ENCODE measurements at regions not wholly inside any gene's neighbourhood (a gene's known extent, or its start where the extent isn't known, plus 50 kb on each side); places are given as distances from the start of the nearest gene placed in this dataset.

DNA sequence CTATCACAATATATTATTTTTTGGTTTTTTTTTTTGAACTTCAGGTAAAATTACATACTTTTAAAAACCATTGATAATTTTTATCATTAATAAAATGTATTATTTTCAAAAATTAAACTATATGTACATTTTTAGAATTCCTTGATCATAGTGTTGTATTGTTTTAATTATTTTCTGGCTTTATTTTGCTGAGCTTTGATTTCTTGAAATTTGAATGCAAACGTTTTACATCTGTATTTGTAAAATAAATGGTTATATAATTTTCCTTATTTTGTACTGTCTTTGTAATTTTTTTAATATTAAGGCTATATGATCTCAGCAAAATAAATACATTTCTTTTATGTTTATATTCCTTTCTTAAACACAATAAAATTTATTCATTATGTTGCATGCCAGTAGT lies 125.6 kb downstream of the KIF2B start:
- no peaks in the 10 kb centered on the region for H3K79me2 ChIP-seq (ENCODE audit: control insufficient read depth, insufficient read depth, low read length)
- no peak for DNase-seq (ENCODE audit: low read depth in 2 of 2)
- TF ChIP-seq, protein P1, sequence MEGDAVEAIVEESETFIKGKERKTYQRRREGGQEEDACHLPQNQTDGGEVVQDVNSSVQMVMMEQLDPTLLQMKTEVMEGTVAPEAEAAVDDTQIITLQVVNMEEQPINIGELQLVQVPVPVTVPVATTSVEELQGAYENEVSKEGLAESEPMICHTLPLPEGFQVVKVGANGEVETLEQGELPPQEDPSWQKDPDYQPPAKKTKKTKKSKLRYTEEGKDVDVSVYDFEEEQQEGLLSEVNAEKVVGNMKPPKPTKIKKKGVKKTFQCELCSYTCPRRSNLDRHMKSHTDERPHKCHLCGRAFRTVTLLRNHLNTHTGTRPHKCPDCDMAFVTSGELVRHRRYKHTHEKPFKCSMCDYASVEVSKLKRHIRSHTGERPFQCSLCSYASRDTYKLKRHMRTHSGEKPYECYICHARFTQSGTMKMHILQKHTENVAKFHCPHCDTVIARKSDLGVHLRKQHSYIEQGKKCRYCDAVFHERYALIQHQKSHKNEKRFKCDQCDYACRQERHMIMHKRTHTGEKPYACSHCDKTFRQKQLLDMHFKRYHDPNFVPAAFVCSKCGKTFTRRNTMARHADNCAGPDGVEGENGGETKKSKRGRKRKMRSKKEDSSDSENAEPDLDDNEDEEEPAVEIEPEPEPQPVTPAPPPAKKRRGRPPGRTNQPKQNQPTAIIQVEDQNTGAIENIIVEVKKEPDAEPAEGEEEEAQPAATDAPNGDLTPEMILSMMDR (conservative IDR thresholded peaks at IDR 0.05 in 1 of 2, IDR thresholded peaks at IDR 0.05 in 1 of 2; ENCODE audit: low read depth in 1 of 2, low read length in 2 of 2): no peak
- TF ChIP-seq EZH2 (IDR thresholded peaks at IDR 0.05; ENCODE audit: low read length, missing control alignments): no peak

DNA sequence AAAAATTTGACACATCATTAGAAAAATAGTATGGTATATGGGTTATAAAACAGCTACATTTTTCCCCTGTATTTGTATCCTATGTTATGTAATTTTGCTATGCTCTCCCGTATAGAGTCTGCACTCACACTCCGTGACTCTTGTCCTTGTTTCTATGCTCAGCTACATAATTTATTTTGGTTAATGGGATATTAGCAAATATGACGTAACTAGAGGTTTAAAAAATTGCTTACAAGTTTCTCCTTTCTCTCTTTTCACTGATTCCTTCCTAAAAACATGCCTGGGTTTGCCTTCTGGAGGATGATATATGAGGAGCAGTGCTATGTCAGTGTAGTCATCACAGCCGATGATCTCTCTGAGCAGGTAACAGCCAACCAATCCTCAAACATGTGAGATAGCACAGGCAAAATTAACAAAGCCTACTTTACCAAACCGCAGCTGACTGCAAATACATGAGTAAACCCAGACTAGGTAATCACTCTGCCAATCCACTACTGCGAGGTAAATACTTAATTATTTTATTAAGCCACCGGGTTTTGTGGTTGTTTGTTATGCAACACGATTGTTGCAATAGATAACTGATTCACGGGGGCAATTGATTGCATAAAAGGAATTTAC lies 126.9 kb downstream of the KIF2B start:
- no peak for TF ChIP-seq EZH2 (IDR thresholded peaks at IDR 0.05; ENCODE audit: low read length, missing control alignments)
- TF ChIP-seq, protein P1 (conservative IDR thresholded peaks at IDR 0.05 in 1 of 2, IDR thresholded peaks at IDR 0.05 in 1 of 2; ENCODE audit: low read depth in 1 of 2, low read length in 2 of 2): no peak
- Histone ChIP-seq H3K4me3 (replicated peaks in 1 of 4; ENCODE audit: control extremely low read depth in 1 of 4, insufficient read depth in 1 of 4, low read depth in 3 of 4, low read length in 4 of 4) (no peak overlapping the region), H3K4me2 (ENCODE audit: extremely low read depth, insufficient read depth, low read length) (no peak overlapping the region), H3K27me3 (ENCODE audit: control insufficient read depth, insufficient read depth, low read length) (no peaks in the 10 kb centered on the region), H4K20me1 (ENCODE audit: control insufficient read depth, extremely low read depth, insufficient read depth, low read length) (no peaks in the 10 kb centered on the region), H3K79me2 (ENCODE audit: control insufficient read depth, insufficient read depth, low read length) (no peaks in the 10 kb centered on the region), H3K4me1 (ENCODE audit: control insufficient read depth, extremely low read depth, insufficient read depth, low read length) (no peaks in the 10 kb centered on the region), H2AFZ (ENCODE audit: low read length) (no peak overlapping the region), H3K9ac (ENCODE audit: insufficient read depth, low read length) (no peak overlapping the region), H3K9me3 (ENCODE audit: control insufficient read depth, insufficient read depth, low read depth, low read length) (no peaks in the 10 kb centered on the region), H3K27ac (ENCODE audit: insufficient read depth, low read length) (no peak overlapping the region), H3K36me3 (ENCODE audit: control insufficient read depth, insufficient read depth, low read length) (no peaks in the 10 kb centered on the region)
- DNase-seq (ENCODE audit: low read depth in 2 of 2): no peak

More for the DNA sequence above, 125.6 kb downstream of the KIF2B start:
- Histone ChIP-seq H2AFZ (ENCODE audit: low read length) (no peak overlapping the region), H3K27me3 (ENCODE audit: control insufficient read depth, insufficient read depth, low read length) (no peaks in the 10 kb centered on the region), H3K4me1 (ENCODE audit: control insufficient read depth, extremely low read depth, insufficient read depth, low read length) (no peaks in the 10 kb centered on the region), H3K4me3 (replicated peaks in 1 of 4; ENCODE audit: control extremely low read depth in 1 of 4, insufficient read depth in 1 of 4, low read depth in 3 of 4, low read length in 4 of 4) (no peak overlapping the region), H4K20me1 (ENCODE audit: control insufficient read depth, extremely low read depth, insufficient read depth, low read length) (no peaks in the 10 kb centered on the region), H3K27ac (ENCODE audit: insufficient read depth, low read length) (no peak overlapping the region), H3K4me2 (ENCODE audit: extremely low read depth, insufficient read depth, low read length) (no peak overlapping the region), H3K9ac (ENCODE audit: insufficient read depth, low read length) (no peak overlapping the region), H3K9me3 (ENCODE audit: control insufficient read depth, insufficient read depth, low read depth, low read length) (no peaks in the 10 kb centered on the region), H3K36me3 (ENCODE audit: control insufficient read depth, insufficient read depth, low read length) (no peaks in the 10 kb centered on the region)

DNA sequence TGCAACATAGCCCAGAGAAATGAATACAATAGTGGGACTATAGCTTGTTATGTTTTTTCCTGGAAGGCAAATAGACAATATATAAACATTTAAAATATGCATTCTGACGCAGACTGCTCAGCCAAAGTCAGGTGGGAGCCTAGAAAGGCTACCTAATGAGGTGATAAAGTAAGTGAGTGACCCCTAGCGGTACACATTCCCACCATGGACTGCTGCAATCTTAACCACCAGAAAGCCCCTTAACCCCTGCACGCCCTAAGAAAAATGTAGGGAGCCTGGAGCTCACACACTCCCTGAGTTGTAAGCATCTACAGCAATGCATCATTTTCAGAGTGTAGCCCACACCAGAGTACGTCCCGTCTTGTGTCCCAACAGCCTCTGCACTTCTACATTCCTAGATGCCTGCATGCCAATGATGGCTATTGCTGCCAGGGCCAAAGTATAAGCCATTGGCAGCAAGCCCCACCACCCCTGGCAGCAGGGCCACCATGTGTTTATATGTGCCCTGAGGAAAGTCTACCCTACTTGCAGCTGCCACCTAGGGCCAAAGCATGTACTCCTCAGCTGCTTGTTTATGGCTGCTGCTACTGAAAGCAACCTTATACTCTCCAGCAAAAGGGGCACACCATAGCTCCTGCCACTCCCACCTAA lies 127.6 kb downstream of the KIF2B start:
- no peak overlapping the region for H3K9ac ChIP-seq (ENCODE audit: insufficient read depth, low read length)
- no peak for TF ChIP-seq EZH2 (IDR thresholded peaks at IDR 0.05; ENCODE audit: low read length, missing control alignments)
- TF ChIP-seq, protein P1 (conservative IDR thresholded peaks at IDR 0.05 in 1 of 2, IDR thresholded peaks at IDR 0.05 in 1 of 2; ENCODE audit: low read depth in 1 of 2, low read length in 2 of 2): no peak
- DNase-seq (ENCODE audit: low read depth in 2 of 2): no peak
- no peaks in the 10 kb centered on the region for H3K4me1 ChIP-seq (ENCODE audit: control insufficient read depth, extremely low read depth, insufficient read depth, low read length)
- no peak overlapping the region for H3K4me2 ChIP-seq (ENCODE audit: extremely low read depth, insufficient read depth, low read length)
- no peak overlapping the region for H3K27ac ChIP-seq (ENCODE audit: insufficient read depth, low read length)
- no peak overlapping the region for H3K4me3 ChIP-seq (replicated peaks in 1 of 4; ENCODE audit: control extremely low read depth in 1 of 4, insufficient read depth in 1 of 4, low read depth in 3 of 4, low read length in 4 of 4)
- H3K79me2 ChIP-seq (ENCODE audit: control insufficient read depth, insufficient read depth, low read length): no peaks in the 10 kb centered on the region
- H4K20me1 ChIP-seq (ENCODE audit: control insufficient read depth, extremely low read depth, insufficient read depth, low read length): no peaks in the 10 kb centered on the region
- H3K9me3 ChIP-seq (ENCODE audit: control insufficient read depth, insufficient read depth, low read depth, low read length): no peaks in the 10 kb centered on the region
- no peaks in the 10 kb centered on the region for H3K27me3 ChIP-seq (ENCODE audit: control insufficient read depth, insufficient read depth, low read length)
- H3K36me3 ChIP-seq (ENCODE audit: control insufficient read depth, insufficient read depth, low read length): no peaks in the 10 kb centered on the region
- no peak overlapping the region for H2AFZ ChIP-seq (ENCODE audit: low read length)
